ENCODE measurements at regions not wholly inside any gene's neighbourhood (a gene's known extent, or its start where the extent isn't known, plus 50 kb on each side); places are given as distances from the start of the nearest gene placed in this dataset.

GRCh38 chr4:11281720-11282119 lies 147.0 kb downstream of the HS3ST1 start:
- TF ChIP-seq CTCF (IDR thresholded peaks at IDR 0.05) (no peak), YY1 (IDR thresholded peaks at IDR 0.05; ENCODE audit: low read depth) (no peak)

Measured in SK-N-SH (cell line).